Activated CD8-positive, alpha-beta memory T cell treated with anti-CD3 and anti-CD28 coated beads, Interleukin-2, amount 50 U/mL, for 24 hours (primary cell): ENCODE measurements at regions not wholly inside any gene's neighbourhood (a gene's known extent, or its start where the extent isn't known, plus 50 kb on each side); places are given as distances from the start of the nearest gene placed in this dataset.

Experiments used
- DNase-seq: peaks from one replicate; pipeline ENCODE4 v3.0.0-alpha.2; 2020; ENCODE audit errors: extremely low read depth

DNA sequence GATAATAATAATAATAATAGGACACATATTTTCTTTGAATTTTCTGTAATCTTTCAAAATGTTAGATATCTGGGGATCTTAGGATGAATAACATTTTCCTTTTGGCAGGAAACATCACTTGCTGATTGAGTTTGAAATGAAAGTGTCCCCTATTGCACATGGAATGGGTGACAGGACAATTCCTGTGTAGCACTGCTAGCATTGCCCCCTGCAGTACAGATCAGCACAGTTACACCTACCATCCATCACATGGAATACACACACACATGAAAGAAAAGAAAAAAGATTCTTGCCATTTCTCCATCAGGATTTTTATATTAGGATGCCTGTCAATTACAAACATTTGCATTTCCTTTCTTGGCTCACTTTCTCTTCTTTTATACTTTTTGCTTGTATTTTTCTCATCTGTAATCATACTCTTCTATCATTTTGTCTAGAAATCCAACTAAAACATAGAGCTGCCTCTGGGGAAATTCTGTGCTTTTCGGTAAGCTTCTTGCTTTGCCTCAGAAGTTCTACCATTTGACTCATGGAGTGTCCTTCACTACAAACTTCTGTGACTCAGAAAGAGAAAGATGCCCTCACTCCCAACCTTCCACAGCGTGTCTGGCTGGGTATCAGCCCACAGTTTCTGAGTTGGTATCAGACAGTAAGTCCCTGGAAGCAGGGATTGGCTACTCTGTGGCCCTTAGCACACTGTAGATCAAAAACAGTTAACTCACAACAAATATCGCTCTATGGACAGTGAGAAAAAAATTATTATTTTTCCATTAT is 641.2 kb downstream of the PTPRC start:
- DNase-seq = no peak

DNA sequence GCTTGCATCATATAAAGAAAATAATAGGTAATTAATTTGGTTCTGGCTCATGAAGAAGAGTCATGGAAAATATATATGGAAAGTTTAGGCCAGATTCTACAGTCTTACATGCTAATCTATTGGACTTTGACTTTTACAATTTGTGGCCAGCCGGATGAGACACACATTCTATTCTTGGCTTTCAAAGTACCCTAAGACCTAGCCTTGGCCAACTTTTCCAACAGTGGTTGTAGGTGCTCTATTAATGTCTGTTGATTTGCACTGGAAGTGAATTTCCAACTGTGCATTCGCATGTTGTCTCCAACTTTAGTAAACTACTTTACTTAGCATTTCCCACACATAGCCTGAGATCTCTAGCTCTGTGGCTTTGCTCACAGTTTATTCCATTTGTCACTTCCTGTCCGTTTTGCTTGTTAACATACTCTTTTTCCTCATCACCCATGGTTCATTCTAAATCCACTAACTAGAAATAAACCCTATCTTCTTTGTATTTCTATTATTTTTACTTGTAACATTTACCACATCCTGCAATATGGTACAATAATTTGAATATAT is 644.0 kb downstream of the PTPRC start:
- DNase-seq = no peak

DNA sequence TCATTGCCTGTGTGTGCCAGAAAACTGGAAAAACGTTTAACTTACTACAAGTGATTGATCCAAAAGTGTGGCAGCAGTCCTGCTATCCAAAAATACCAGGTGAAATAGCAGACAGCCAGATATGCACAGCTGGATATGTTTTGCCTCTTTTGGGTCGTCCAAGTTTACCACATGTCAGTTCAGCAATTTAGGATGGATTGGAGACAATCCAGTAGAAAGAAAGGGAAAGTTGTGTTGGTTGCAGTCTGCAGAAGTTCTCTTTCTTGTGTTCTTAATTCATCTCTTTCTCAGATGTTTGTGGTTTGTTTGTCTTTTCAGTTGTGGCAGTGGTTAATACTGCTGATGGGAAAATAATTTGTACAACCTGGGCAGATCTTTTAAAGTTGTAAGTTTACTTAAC is 645.0 kb downstream of the PTPRC start:
- DNase-seq = no peak

DNA sequence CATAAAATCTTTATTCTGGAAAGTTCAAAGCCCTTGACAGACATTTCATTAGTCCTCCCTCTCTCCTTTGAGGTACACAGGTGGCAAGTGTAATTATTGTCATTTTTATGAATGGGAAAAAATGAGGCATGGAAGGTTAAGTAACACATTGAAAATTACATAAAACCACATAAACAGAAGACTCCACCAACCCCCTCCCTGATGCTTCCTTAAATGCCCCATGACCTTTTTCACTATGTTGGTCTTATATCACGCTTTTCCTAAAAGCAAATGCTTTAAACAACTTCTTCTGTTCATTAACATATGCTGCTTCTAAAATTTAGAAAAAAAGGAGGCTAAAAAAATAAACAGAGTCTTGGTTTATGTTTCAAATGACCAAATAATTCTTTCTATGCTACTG is 648.4 kb downstream of the PTPRC start:
- DNase-seq = no peak

DNA sequence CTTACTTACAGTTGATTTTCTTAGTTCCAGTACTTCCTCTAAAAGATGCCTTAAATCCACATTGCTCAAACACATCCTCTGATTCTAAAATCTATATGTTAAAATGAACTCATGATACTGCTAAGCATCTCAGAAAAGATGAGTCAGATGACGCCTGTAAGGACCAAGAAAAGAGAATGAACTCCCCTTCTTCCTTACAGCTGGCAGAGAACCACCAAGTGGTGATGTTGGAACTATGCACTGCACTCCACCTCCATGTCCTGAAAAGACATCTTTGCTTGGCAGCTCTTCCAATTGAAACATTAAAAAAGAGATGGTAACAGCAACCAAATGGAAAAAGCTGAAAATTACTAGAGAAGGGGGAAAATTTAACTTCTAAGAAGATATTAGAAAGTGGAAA is 648.8 kb downstream of the PTPRC start:
- DNase-seq = no peak

DNA sequence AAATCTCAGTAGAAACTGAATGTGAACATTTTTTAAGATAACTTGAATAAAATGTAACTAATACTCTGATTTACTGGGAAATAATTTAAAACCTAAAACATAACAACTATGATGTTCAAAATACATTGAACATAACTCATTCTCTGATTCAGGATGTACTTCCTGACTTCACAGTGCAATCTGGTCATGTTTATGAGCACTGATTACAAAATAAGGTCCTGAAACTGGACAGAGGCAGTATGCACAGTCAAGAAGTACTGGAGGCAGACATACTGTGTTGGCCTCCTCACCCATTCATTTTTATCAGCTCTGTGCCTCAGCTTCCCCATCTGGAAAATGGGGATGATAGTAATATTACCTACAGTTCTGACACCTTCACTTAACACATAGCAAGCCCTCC is 651.3 kb downstream of the PTPRC start:
- no peak for DNase-seq

DNA sequence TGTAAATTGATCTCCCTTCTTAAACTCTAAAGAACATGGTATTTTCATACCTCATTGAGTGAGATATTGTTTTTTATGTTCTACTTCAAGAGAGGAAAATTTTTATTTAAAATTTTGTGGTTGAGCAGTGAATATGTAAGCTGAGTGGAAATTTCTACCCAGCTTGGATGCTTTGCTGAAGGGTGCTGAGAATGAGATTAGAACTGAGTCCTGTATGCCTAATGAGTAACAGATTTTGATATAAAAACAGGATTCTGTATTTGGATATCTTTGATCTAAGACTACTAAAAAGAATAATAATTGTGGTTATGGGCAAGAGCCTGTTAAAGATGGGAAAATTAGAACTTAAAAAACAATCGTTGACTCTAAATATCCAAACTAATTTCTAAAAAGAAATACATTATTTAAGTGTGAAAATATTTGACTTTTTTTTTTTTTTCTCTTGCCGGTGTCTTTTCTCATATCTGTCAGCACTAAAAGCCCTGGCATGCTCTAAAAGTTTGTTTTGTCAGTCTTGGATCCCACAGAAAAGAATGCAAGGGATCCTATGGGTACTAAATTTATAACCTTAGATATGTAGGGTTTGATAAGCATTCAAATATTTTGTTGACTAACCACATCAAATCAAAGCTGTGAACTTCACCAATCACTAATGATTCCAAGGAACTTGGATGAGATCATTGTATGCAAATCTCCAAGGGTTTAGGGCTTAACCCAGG is 652.3 kb downstream of the PTPRC start:
- DNase-seq = no peak

DNA sequence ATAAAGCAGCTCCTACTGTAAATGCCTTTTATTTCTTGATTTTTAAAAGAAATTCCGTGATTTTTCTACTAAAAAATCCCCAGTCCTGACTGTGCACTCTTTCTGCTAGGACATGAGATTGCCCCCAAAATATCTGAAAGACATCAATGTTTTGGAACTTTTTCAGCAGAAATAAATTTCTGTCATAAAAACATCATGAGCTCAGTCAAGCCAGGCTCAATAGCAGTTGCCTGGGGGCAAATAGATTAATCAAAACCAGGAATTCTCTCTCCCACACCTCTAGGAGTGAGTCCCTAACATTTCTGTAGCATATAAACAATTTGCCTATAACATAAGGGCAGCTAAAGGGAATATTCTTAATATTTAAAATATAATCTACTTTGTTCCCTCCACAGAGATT is 654.1 kb downstream of the PTPRC start:
- no peak for DNase-seq

DNA sequence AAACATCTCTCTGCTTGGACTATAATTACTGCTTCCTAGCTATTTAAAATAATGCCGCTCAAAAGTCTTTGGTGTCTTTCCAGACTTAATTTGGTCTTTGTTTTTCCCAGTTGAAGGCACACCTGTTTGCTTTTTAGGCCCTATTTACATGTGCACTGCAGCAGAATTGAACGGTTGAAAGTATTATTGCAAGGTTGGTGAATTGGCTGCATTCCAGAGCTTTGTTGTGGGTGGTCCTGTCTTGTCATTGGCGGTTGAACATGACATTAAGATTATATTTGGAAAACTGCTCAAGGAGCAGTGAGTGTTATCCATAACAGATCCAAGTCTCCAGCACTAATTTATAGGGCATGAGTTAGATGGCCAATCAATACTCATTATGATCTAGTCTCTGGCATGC is 656.3 kb downstream of the PTPRC start:
- DNase-seq = no peak

DNA sequence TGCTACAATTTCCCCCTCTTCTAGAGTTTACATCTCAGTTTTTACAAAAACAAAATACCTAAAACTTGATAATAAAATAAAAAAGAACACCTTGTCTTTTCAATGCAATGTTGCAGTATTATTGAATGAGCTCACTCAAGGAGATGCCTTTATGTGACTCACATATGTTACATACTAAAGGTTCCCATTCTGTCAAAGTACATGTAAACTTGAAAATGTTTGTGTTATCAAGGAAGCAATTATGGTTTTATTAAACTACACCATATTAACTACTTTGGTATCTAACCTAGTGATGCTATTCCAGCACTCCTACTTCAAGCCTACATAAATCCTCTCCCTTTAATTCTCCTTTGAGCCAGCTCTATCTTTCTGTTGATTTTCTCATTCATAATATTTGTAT is 658.3 kb downstream of the PTPRC start:
- no peak for DNase-seq

DNA sequence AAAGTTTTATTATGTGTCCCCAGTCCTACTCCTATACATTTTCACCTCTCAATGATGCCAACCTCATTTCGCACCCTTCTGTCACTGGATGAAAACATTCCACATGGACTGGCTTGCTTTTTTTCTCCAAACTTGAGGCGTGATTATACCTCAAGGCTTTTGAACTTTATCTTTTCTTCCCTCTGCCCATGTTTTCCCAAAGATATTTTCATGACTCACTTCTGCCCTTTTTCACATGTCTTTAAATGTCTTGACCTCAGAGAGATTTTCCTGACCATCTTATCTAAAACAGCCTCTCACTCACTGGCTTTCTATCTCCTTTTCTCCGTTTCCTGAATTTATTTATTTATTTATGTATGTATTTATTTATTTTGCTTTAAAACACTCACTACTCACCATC is 659.0 kb downstream of the PTPRC start:
- no peak for DNase-seq

DNA sequence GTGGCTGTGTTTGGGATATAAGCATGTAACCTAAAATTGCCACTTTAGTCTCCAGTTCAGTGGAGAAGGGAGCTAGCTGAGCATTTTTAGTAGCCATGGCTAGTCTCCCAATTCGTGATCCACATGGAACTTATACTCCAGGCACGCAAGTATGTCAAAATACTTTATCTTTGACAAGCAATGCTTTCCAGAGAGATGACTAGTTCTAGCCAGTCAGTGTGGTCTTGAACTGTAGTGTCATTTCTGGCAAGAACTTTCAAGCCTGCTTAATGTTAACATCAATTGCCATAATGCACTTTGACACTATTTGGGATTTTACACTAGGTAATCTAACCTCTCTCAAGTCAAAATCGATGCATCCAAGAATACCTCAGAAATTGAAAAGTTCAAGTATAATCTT is 660.0 kb downstream of the PTPRC start:
- DNase-seq = no peak

DNA sequence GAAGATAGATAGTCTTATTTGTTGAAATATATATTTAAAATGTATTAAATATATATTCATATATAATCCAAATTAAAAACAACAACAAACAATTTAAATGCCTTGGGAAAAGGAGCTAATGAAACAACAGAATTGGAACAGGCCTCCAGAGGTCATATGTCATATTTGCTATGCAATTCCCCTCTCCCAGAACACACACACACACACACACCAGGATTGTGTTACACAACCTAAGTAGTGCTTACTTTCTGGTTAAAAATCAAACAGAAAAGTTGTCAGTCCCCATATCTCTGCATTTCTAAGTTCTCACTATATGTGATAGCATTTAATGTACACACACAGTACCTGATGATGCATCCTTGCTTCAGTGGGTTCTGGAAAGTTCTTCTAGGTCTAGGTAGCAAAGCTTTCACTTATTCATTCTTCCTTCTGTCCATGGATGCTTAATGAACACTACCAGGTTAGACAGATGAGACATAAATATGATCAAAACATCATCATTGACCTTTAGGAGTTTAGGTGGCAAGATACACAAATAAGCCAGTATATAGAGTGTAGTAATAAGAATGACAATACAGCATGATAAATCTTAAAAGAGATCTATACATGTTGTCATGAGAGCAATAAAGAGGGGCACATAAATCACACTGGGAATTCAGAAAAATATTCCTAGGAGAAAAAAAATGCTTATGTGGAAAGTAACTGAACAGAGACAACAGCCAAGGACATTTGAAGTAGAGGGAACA is 662.8 kb downstream of the PTPRC start:
- no peak for DNase-seq

DNA sequence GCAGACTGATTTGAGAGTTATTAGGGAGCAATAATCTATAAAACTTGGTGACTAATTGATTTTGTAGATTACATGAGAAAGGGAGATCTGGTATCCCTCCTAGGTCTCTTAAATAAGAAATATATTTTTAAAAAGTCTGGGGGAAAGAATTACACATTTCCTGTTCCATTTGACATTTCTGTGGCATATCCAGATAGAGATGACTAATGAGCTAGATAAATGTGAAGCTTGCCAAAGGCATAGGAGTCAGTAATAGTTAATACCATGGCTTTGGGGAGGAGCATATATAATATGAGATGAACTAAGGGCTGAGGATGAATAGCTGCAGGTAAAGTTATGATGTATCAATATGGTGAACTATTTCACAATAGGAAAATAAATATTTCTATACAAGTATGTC is 663.7 kb downstream of the PTPRC start:
- DNase-seq = no peak

DNA sequence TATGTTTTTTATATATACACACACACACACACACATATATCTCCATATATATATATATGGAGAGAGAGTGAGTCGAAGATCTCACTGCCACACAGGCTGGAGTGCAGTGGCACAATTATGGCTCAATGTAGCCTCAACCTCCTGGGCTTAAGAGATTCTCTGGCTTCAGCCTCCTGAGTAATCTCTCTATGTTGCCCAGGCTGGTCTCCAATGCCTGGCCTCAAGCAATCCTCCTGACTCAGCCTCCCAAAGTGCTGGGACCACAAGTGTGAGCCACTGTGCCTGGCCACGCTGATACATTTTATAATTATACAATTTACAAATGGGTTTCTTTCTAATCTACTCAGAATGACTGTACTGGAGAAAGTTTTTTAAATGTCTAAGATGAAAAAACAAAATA is 664.2 kb downstream of the PTPRC start:
- DNase-seq = no peak

DNA sequence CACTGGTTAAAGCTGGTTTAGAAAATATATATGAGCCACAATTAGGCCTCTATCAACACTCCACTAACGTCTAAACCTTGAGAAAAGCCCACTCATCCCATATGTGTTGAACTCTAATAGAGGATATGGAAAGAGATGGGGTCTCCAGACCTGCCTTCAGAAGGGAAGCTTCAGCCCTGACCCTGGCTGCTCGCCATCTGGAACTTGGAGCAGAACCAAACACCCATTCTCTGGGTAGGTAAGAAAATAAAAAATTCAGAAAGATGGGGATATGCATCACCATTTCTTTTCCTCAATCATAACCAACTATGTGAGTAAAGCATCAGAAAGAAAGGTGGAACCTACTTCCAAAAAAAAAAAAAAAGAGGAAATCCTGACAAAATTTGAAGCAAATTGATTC is 666.2 kb downstream of the PTPRC start:
- no peak for DNase-seq

DNA sequence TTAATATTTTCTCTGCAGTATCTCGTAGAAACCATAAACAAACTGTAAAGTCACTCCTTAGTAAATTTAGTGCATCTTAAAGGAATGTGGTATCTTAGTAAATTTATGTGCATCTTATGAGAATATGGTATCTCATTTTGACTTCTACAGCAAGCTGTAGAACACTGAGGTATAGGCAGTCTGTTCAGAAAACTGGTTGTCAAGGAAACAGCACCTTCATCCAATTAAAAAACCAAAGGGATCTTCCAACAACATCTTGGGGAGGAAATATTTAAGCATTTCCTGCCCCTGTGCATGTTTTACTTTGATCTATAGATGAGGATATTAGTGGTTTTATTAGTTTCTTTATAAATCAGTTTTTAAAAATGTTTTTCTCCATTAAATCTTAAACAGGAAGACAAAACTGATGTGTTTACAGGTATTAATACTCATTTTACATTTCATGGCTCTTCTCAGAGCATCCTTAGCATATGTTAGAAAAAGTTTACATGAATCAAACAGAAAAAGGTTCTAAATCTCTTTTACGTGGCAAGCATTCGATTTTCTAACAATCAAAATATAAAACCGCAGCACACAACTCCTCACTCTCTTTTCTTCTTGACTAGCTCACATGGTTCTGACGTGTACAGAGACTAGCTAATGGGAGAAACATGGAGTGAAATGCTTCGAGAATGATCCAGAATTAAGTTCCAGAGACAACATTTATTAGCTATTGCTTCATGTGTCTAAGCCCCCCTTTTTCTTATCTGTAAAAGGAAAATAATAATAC is 668.8 kb downstream of the PTPRC start:
- no peak for DNase-seq

DNA sequence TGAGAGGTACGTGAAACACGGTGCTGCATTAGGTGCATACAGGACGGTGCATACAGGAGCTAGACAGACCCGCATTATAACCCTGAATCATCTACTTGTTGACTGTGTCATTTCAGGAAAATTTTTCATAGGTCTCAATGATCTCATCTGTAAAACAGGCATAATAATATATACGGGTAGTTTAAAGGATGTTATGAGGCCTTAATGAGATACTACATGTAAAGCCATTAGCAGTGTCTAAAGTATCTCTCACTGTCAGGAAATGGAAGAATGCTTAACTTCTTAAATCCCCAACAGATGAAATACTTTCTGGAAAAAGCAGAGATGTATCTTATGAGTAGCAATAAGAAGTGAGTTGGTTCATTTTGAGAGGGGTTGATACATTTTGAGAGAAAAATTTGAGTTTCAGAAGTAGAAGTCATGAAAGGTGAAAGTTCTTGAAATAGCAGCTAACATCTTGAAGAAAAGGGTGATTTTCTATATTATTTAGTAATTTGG is 669.6 kb downstream of the PTPRC start:
- DNase-seq = no peak

DNA sequence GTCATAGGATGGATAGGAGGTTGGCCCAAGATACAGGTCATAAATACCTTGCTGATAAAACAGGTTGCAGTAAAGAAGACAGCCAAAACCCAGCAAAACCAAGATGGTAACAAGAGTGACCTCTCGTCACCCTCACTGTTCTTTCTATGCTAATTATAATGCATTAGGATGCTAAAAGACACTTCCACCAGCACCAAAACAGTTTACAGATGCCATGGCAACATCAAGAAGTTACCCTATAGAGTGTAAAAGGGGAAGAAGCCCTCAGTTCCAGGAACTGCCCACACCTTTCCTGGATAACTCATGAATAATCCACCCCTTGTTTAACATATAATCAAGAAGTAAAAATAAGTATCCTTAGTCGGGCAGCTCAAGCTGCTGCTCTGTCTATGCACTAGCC is 671.9 kb downstream of the PTPRC start:
- no peak for DNase-seq

DNA sequence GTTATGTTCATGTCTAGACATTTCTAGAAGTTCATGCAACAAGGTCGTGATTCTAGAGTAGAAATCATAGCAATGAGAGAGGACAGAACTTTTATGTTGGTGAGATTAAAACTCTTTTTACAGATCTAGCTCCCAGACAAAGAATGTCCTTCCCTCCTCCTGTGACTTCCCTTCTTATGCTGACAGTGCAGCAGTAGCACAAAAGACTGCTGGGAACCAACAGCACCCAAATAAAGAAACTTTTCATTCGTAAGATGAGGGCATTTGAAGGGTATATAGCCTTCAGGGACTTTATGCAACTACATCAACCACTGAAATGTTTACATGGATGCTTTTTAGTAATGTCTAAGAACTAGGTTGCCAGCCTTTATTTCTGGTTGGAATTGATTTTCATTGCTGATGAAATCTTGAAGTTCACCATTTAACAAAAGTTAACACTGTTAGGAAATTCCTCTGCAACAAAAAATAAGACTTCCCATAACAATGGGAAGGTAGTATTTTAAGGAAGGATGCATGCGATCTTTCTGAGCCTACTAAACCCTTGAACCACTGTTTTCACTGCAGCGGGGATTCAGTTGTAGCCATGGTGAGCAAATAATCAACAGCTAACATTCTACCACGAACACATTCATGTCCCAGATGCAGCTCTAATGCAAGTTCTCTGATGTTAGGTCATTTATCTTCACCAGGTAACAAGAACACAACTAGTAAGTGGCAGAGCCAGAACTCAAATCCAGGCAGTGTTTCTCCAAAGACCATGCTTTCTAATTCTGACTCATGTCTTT is 672.8 kb downstream of the PTPRC start:
- DNase-seq = no peak

DNA sequence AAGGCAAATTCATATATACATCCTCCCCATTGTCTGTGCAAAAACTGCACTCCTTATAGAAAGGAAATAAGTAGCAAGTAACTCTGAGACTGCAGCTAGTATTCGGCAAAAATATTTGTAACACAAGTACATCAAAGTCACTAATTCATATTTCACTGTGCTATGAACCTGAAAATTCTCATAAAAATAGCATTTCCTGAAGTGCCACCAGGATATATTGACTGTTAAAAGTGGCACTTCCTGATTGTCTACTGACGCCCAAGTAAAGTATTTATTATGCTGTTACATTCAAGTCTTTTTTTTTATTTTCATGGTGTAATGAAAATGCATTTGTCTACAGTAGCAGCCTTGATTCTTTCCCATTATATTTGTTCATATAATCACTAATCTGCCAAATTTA is 673.8 kb downstream of the PTPRC start:
- DNase-seq = no peak
